ENCODE measurements at regions not wholly inside any gene's neighbourhood (a gene's known extent, or its start where the extent isn't known, plus 50 kb on each side); places are given as distances from the start of the nearest gene placed in this dataset.

DNA sequence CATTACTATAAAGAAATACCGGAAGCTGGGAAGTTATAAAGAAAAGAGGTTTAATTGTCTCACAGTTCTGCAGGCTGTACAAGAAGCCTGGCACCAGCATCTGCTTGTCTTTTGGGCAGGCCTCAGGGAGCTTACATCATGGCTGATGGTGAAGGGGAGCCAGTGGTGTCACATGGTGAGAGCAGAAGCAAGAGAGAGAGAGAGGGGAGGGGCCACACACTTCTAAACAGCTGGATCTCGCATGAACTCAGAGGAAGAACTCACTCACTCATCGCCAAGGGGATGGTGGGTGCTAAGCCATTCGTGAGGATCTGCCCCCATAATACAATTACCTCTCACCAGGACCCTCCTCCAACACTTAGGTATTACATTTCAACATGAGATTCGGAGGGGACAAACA, 51.8 kb upstream of the ANKRD34C start:
- no peak for DNase-seq

DNA sequence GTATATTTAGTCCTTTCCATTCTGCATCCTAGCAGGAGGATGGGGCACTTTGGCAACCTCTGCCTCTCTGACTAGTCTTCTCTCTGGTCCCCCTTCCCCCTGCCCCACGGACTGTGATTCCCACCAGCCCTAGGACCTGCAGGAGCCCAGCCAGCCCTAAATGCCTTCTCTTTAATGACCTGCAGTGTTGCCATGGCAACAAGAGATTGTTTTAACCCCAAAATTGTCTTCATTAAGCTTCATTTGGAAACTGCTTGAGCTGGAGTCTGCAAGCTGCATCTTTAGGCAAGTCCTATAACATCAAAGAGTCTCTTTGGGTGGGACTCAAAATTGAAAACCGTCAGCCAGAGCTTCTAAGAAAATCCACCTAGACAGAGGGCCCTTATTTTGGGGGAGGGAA, 59.7 kb upstream of the ANKRD34C start:
- DNase-seq = no peak

DNA sequence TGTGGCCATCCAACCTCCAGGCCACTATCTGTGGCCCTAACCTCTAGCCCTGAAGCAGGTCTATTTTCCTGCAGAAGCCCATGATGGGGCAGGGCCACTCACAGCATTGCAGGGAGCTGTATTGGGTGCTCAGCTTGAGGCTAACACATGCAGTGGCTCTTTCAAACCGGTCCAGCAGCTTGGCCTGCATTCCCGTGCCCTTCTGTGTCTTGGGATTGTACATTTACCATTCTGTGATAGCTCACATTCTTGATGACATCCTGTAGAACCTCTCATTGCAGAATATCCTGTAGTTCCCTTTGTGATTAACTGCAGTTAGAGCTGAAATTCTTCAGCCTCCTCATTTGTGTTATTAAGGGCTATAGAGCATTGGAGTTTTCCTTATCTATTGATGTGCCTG, 60.8 kb upstream of the ANKRD34C start:
- DNase-seq = no peak

DNA sequence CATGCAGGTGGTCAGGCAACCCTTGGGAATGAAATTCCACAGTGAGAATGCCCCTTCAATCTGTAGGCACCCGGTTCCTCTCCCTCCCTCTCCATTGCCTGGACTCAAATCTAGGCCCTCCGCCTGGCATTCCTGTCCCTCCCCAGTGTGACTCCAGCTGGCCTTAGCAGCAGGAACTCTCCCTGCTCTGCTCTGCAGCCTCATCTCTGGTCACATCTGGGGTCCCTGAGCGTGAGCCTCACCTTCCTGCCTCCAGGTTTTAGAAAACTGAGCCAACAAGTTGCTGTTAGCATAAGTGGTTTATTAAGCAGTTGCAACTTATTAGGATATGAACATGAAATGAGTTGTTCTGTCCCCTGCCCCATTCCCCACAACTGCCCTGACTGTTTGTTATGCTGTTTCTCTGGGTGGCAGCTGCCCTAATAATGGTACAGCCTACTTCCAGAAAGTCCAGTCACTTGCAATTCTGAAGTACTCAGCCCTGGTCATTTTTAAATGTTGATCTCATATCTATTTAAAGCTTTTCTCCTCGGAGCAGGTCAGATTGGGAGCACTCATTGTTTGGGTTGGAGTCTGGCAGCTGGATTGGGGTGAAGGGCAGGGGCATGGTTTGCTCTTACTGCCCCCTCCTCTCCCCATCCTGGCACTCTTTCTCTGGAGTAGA, 63.0 kb upstream of the ANKRD34C start:
- no peak for DNase-seq

DNA sequence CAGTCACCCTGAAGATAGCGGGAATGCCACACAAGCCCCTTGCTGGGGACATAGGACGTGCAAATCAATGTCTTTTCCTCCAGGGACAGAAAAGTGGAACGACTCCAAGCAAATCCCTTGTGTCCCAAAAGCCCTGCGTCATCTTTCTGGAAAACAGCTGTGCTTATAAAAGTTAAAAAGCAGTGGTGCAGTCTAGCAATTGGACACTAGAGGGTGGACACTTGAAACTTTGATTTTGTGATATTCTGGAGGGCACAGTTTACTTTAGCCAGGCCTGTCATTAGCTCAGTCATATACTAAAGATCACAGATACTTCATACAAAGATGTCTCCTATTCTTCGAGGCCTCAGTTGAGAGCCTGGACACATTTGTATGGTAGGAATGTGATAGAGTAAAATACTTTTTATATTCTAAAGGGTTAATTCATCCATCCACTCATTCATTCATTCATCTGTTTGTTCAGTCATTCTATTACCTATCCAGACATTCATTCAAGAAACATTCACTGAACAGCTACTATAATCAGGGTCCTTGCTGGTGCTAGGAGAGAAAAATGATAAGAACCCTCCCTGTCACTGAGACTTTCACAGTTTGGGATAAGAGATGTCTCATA, 63.8 kb upstream of the ANKRD34C start:
- no peak for DNase-seq

DNA sequence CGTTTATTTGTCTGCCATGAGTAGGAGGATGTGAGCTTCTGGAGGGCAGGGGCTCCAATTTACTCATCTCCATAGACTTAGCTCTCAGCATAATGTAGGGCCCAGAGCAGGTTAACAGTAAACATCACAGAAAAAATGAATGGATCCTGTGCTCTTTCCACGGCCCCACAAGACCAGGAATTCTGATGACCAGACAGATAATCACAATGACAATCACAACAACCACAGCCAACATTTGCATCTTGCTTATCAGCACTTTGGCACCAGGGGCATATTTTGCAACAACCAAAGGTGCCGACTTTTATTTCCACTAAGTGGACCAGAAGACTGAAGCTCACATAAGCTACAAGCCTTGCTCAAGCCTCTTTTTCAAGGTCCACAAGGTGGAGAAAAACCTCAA, 68.9 kb upstream of the ANKRD34C start:
- DNase-seq = no peak

DNA sequence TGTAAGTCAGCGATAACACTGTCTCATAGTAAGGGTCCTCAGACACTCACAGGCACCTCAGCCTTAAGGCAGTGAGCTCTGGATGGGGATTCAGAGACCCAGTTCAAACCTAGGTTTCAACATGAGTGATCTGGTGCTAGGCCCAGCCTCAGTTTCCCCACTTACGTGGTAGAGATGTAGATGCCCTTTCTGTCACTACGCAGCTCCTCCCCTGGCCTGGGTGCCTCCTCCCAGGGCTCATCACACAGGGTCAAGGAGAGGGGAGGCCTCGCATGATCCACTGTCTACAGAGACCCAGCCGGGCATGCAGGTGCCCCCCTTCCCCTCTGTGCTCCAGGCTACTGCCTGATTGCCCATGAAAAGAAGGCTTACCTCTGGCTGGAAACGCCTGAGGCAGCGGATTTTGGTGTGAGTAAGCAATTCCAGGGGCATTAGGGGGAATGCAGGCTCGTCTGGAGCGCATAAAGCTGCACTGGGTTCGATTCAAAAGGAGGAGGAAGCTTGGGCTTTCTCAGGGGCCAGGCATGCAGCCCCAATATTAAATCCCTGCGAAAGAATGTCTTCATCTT, 69.8 kb upstream of the ANKRD34C start:
- DNase-seq = no peak

DNA sequence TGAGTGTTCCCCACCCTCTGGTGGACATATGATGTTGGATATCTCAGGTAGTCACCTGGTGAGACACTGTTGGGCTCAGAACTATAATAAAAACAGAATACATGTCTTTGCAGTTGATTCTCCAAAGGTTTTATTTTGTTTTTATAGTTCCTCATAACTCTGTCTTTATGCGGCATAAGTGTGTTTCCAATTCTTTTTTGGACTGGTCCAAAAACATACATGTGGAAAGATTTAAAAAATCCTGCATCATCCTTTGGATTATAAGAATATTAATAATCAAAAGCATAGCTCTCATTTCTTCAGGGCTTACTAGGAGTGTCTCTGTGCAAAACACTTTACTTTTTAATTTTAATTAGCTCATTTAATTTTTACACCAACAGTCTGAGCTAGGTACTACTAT, 71.0 kb upstream of the ANKRD34C start:
- no peak for DNase-seq

DNA sequence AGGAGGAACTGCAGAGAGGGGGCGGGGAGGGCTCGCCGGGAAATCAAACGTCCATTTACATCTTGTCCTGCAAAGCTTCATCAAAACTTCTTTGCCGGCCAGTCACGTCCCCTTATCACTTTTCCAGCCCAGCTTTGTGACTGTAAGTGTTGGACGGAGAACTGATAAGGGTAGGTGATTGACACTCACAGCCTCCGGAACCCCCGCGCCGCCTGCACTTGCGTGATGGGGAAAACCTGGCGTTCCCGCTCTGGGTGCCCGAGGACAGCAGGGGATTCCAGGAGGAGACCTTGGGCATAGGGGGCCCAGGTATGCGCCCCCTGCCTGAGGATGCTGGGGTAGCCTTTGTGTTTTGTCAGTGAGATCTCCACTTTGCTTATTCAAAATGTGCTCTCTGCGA, 72.8 kb upstream of the ANKRD34C start:
- DNase-seq = no peak

DNA sequence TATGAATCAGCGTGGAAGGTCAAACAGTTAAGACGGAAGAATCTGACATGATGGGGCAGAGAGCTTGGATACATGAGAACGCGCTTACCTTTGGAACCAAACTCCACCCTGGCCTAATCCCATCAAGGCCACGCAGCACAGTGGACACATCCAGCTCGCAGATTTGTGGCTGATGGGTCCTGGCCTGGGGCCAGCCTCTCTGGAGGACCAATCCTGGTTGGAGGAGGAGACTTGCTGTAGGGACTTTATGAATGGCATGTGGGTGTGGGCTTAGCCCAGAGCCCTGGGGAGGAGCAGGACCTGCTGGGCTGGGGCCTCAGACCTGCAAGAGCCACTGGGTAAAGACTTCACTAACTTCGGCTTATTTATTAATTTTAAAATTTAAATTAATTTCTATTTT, 73.4 kb upstream of the ANKRD34C start:
- no peak for DNase-seq

DNA sequence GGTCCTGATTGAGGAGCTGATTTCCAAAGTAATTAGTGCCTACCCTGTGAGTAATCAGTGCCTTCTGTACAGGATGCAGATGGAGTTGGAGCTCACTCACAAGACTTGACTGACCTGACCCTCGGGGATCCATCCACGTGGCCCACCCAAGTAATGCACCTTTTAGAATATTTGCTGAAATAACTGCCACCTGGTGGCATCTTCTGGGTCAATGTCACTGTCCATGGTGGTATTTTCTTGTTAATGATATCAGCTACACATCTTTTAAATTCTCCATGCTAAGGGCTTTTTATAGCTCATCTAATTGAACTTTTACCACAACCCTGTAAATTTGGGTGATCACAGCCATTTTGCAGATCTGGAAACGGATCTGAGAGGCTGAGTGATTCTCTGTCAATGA, 74.3 kb upstream of the ANKRD34C start:
- DNase-seq = no peak

DNA sequence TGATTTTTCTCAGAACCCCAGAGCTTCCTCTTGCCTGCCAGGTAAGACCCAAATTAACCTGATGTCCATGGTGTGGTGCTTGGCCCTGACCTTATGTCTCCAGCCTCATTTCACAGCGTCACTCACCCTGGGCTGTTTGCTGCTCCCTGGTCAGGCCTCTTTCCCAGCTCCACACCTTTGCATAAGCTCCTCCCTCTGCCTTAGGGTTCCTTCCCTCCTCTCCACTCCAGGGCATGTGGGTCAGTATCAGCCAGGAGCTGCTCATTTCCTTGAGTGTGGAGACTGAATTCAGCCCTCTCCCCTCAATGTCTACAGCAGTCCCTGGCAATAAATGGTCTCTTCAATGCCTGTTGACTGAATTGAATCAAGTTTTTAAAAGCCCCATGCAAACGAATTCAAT, 75.6 kb upstream of the ANKRD34C start:
- DNase-seq = no peak

DNA sequence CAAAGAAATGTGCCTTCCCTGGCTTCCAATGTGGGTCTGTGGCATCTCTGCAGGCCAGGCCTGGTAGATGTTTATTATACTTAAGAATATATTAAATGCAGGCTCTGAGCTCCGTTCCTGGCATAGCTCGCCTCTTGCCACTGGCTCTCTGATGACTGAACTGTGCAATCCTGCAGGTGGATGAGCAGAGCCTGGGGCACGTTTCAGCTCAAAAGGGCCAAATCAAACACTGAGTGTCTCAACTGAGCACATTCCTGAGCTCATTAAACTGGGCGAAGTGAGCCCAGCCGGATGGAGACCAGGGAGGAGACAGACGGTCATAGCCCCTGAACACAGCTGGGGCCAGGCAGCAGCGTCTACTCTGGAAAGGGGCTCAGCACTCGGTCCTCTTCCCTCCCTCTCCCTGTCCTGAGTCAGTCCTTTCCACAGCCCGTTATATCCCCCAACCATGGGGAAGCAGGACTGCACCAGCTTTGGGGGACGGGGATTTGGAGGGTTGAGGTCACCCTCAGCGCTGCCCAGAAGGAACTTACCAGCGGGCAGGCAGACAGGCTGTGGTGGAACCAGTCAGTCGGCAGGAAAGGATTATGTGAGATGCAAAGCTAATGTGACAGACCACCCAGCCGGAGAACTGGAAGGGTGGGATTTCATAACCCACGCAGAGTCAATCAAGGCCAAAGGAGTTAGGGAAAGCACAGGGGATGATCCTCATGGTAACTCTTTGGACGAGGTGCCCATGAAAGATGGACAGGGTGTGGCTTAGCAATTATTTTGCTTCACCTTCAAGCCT, 77.4 kb upstream of the ANKRD34C start:
- DNase-seq = no peak

DNA sequence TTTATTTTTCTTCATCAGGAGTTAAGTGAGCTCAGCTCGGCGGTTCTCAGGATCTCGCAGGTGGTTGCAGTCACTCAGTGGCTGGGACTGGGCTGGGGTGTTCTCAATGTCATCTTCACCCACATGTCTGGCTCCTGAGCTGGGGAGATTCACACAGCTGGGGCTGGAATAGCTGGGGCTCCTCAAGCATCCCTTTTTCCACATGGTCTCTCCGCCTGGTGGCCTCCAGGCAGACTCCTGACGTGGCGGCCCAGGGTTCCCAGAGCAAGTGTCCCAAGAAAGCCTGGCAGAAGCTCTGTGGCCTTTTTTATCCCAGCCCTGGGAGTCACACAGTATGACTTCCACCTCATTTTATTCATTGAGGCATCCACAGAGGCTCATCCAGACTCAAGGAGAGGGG, 84.1 kb upstream of the ANKRD34C start:
- DNase-seq = no peak

DNA sequence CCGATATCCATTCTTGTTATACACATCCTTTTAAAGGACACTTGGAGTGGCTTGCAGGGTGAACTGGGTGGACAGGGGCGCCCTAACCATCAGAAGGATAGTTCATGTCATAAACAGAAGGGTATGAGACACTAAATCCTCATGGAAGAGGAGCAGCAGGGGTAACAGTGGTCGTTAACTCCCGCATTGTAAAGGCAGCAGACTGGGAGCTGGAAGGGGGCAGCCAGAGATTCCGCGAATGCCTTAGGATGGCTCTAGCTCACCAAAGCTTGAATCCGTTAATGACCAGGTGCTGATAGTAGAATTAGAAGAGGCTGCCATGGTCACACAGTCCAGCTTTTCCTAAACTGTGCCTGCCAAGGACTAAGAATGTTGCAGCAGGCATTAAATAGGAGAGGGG, 85.2 kb upstream of the ANKRD34C start:
- DNase-seq = no peak

DNA sequence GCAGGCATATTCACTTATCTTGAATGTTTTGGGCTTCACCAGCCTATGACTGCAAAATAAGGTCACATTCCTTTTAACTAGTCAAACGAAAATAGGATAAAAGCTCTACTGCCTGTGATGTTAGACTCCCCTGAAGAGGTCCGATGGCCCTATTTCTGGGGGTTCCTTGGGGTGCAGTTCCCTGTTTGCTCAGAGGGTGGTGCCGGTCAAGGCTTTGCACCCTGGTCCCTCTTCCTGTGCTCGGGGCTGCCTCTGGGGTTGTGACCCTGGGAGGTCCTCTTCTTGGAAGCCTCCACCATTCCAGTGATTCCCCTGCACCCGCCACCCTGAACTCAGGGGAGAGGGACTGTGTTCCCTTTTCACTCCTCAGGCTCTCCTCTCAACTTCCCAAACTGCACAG, 86.7 kb upstream of the ANKRD34C start:
- DNase-seq = no peak

DNA sequence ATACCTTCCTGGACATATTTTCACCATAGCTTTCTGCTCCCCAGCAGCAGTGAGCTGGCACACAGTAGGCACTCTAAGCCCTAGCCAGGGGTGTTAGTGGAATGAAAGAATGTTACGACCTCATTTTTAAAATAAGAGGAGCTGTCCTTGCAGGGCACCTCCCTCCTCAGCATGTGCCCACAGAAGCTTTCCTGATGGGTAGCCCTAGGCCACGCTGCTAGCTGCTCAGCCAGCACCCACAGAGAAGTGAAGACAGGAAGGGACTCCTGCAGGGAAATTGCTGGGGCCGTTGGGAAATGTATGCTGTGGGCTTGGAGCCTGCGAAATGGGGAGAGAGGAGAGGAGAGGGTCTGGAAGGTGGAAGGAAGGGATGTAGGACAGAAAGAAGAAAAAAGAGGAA, 87.3 kb upstream of the ANKRD34C start:
- no peak for DNase-seq

DNA sequence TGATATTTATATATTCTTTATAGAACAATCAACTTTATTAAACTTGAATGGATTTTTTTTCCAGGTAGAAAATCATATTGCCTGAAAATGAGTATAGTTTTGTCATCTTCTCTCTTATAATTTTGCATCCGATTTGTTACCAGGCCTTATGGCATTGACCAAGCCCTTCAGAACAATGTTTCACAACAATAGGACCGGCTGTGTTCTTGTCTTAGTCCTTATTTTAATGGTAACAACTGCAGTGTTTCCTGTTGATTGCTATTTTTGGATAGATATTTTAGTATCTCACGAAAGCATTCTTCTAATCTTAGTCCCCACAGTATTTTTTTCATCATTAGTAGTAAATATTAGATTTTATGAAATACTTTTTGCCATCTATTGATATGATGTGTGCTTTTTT, 88.1 kb upstream of the ANKRD34C start:
- no peak for DNase-seq

DNA sequence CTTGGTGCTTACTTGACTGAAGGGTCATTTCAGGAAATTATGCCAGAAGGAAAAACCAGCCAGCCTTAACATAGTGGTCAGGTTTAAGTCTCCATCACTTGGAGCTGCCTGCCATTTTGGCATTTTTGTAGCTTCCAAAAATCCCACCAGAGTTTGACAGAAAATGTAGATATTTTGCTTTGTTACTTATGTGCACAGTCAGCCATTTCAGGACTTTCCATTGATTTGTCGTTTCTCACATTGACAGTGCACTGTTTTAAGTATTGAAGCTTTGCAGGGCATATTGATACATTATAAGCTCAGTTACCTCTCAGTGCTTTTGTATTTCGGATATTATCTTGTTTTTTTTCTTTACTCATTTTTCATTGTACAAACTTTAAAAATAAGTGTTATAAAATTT, 89.0 kb upstream of the ANKRD34C start:
- DNase-seq = no peak

DNA sequence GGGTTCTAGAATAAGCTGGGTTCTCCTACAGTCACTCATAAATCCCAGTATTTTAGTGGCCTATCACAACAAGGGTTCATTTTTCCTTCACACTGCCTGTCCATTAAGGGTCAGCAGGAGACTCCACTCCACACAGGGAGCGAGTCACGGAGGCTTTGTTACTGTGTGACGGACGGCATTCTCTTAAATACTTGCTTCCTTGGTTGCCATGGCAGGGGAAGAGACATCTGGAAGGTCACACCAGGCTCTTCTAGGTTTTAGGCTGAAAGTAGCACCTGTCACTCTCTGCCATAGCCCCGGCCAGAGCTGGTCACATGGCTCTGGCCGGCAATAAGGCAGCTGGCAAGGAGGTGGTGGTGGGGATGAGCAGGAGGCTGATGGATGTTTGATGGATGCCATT, 89.4 kb upstream of the ANKRD34C start:
- DNase-seq = no peak

DNA sequence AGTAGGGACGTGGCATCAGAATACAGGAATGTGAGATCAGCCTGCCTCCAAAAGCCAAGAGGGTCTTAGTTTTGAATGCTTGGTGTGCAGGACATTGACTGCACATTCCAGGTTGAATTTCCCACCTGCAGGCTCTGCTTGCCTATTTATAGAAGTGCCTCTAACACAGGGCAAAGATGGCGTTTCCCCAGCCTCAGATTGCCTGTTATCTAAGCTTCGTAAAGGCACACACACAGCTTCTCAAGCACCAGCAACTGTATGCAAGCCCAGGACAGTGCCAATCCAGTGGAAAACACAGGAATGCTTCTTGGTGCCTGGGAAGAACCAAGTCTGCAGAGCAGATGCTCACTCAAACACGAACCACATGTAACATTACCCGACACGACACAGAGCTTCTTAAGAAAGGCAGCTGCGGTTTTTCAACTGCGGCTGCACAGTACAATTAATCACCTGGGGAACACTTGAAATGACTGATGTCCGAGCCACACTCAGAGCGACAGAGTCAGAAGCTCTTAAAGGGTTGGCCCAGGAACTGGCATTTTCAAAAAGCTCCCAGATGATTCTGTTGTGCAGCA, 90.0 kb upstream of the ANKRD34C start:
- no peak for DNase-seq

DNA sequence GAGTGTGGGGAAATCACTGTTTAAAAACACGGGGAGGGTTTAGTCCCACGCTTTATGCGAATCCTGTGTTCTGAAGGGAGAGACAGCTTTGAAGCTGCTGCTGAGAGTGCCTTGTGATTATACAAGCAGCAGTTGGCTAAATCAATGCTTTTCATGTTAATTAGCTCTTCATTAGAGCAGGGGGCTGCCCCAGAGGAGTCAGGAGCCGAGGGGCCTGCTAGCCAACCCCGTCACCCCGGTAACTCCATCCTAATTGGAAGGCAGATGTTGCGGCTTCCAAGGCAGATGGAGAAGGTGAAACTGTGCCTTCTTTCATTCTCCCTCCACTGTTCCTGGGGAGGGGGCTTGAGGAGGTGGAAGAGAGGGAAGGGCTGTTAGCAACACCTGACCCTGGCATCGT, 92.4 kb upstream of the ANKRD34C start:
- no peak for DNase-seq

DNA sequence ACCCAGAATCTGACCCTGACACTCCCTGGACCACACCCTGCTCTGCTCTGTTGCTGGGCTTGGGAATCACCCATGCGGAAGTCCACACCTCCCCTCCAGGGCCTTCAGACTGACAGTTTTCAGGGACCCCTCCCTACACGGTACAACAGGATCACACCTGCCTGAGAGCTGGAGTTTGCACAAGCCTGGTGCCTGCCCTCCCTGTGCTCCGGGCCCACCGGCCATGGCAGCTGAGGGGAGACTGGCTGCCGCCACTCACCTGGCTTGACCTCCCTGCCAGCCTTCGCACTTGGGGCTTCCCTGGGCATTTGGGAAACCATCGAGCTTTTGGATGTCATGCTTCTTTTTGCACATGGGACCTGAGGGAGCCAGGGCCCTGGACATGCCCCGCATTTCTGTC, 95.9 kb upstream of the ANKRD34C start:
- DNase-seq = no peak

DNA sequence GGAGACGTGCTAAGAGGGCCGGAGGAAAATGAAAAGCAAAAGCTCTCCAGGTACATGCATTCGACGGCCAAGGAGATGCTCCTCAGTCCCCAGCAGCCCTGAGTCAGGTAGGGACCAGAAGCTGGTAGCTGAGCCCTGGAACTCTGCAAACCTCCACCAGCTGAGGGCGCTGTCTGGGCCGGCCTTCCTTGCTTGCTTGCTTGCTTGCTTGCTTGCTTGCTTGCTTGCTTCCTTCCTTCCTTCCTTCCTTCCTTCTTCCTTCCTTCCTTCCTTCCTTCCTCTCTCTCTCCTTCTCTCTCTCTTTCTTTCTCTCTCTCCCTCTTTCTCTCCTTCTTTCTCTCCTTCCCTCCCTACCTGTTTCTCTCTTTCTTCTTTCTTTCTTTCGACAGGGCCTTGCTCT, 94.6 kb upstream of the RASGRF1 start:
- no peak for DNase-seq
